ENCODE measurements at regions not wholly inside any gene's neighbourhood (a gene's known extent, or its start where the extent isn't known, plus 50 kb on each side); places are given as distances from the start of the nearest gene placed in this dataset.

GRCh38 chr9:135228345-135228982 lies 141.0 kb downstream of the OLFM1 start:
- no peak for TF ChIP-seq POLR2A (IDR thresholded peaks at IDR 0.05)
- TF ChIP-seq CTCF (IDR thresholded peaks at IDR 0.05), result no peak
- no peak for TF ChIP-seq POLR2AphosphoS5 (IDR thresholded peaks at IDR 0.05)
- TF ChIP-seq EP300 (IDR thresholded peaks at IDR 0.05), result no peak
- 49% methylated on average over 4 of the region's 18 CpGs; no CpG with 5 or more reads in 1 of the 2 donors for WGBS, 2 donors (ENCODE audit: low coverage in 1 of 2)
- Histone ChIP-seq H3K27me3 (peaks cover 59% of the 10 kb centered on the region), H3K9me3 (peaks cover 0 to under 1% (median 0%) of the 10 kb centered on the region in 3 donors), H3K4me3 (no peak overlapping the region), H3K4me1 (no peaks in the 10 kb centered on the region), H3K36me3 (no peaks in the 10 kb centered on the region), H3K27ac (no peak overlapping the region)
- no peak for ATAC-seq

DNA sequence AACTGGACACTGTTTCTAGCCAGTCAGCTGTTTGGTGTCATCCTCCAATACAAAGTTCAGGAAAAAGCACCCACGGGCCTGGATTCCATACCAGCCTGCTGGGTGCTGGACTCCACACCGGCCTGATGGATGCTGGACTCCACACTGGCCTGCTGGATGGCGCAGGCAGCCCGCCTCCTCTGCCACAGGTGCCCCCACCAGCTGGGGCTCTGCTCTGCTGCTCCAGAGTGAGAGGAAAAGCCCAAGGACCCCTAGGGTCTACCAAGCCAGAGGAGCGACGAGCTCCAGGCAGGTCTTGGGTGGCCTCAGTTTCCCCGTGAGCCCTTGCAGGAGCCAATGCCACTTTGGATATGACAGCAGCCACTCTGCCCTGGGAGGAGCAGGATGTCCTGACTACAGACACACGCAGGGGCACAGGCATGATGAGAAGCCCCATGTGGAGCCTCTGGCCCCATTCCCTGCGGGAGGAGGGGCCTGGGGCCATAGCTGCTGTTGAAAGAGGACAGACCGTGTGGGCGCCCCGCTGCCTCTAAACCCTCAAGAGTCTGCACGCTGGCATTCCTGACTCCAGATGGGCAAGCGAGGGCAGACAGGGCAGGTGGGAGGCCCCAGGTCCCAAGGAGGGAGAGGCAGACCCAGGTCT lies 141.6 kb downstream of the OLFM1 start:
- Histone ChIP-seq H3K4me1 (no peaks in the 10 kb centered on the region), H3K27ac (no peak overlapping the region), H3K27me3 (peaks cover 57% of the 10 kb centered on the region), H3K9me3 (peaks cover 0 to 7% (median 0%) of the 10 kb centered on the region in 3 donors), H3K36me3 (no peaks in the 10 kb centered on the region), H3K4me3 (no peak overlapping the region)
- no peak for ATAC-seq
- TF ChIP-seq EP300 (IDR thresholded peaks at IDR 0.05) (no peak), POLR2A (IDR thresholded peaks at IDR 0.05) (no peak), POLR2AphosphoS5 (IDR thresholded peaks at IDR 0.05) (no peak), CTCF (IDR thresholded peaks at IDR 0.05) (no peak)
- WGBS, 2 donors (ENCODE audit: low coverage in 1 of 2), result 85% methylated on average over 4 of the region's 14 CpGs; no CpG with 5 or more reads in 1 of the 2 donors

- ATAC-seq, result no peak
- no peak overlapping the region for H3K4me3 ChIP-seq
- H3K27ac ChIP-seq, result no peak overlapping the region
- no peaks in the 10 kb centered on the region for H3K36me3 ChIP-seq
- H3K4me1 ChIP-seq, result no peaks in the 10 kb centered on the region
- peaks cover 60% of the 10 kb centered on the region for H3K27me3 ChIP-seq
- H3K9me3 ChIP-seq, result peaks cover 0 to 13% (median 0%) of the 10 kb centered on the region in 3 donors
- no peak for TF ChIP-seq EP300 (IDR thresholded peaks at IDR 0.05)
- TF ChIP-seq POLR2A (IDR thresholded peaks at IDR 0.05), result no peak
- TF ChIP-seq CTCF (IDR thresholded peaks at IDR 0.05), result no peak
- TF ChIP-seq POLR2AphosphoS5 (IDR thresholded peaks at IDR 0.05), result no peak
- 67% methylated on average over 4 of the region's 16 CpGs; no CpG with 5 or more reads in 1 of the 2 donors for WGBS, 2 donors (ENCODE audit: low coverage in 1 of 2)
Measured at GRCh38 chr9:135229701-135230385, 142.4 kb downstream of the OLFM1 start.

GRCh38 chr9:135230386-135230765 lies 142.9 kb downstream of the OLFM1 start:
- TF ChIP-seq EP300 (IDR thresholded peaks at IDR 0.05) (no peak), POLR2A (IDR thresholded peaks at IDR 0.05) (no peak), POLR2AphosphoS5 (IDR thresholded peaks at IDR 0.05) (no peak), CTCF (IDR thresholded peaks at IDR 0.05) (no peak)
- H3K27me3 ChIP-seq, result peaks cover 60% of the 10 kb centered on the region
- ATAC-seq, result no peak
- WGBS, 2 donors (ENCODE audit: low coverage in 1 of 2), result no CpG with 5 or more reads among the region's 7 CpGs
- no peaks in the 10 kb centered on the region for H3K4me1 ChIP-seq
- no peak overlapping the region for H3K4me3 ChIP-seq
- H3K27ac ChIP-seq, result no peak overlapping the region
- no peaks in the 10 kb centered on the region for H3K36me3 ChIP-seq
- H3K9me3 ChIP-seq, result peaks cover 0 to 13% (median 0%) of the 10 kb centered on the region in 3 donors
